ENCODE measurements at regions not wholly inside any gene's neighbourhood (a gene's known extent, or its start where the extent isn't known, plus 50 kb on each side); places are given as distances from the start of the nearest gene placed in this dataset.
A peak's percentile ranks its signal among the peaks of the same experiment; 100 is the strongest.

GRCh38 chr20:61119794-61120410 lies 132.2 kb upstream of the CDH4 start:
- no peak for DNase-seq (ENCODE audit: low read depth in 2 of 2)

GRCh38 chr20:61120595-61121515 lies 131.2 kb upstream of the CDH4 start:
- peak; percentile 2 to 17 for DNase-seq (ENCODE audit: low read depth in 2 of 2)

GRCh38 chr20:61121661-61122060 lies 130.4 kb upstream of the CDH4 start:
- no peak for DNase-seq (ENCODE audit: low read depth in 2 of 2)

GRCh38 chr20:61123286-61123685 lies 128.8 kb upstream of the CDH4 start:
- DNase-seq (ENCODE audit: low read depth in 2 of 2), result no peak

GRCh38 chr20:61123751-61124368 lies 128.2 kb upstream of the CDH4 start:
- DNase-seq (ENCODE audit: low read depth in 2 of 2), result no peak

GRCh38 chr20:61125076-61125475 lies 127.0 kb upstream of the CDH4 start:
- DNase-seq (ENCODE audit: low read depth in 2 of 2), result no peak

- DNase-seq (ENCODE audit: low read depth in 2 of 2), result no peak
Measured at GRCh38 chr20:61125546-61126180, 126.4 kb upstream of the CDH4 start.

- DNase-seq (ENCODE audit: low read depth in 2 of 2), result no peak
Measured at GRCh38 chr20:61126369-61127195, 125.5 kb upstream of the CDH4 start.

- no peak for DNase-seq (ENCODE audit: low read depth in 2 of 2)
Measured at GRCh38 chr20:61127311-61128039, 124.6 kb upstream of the CDH4 start.

GRCh38 chr20:61128701-61129269 lies 123.3 kb upstream of the CDH4 start:
- no peak for DNase-seq (ENCODE audit: low read depth in 2 of 2)

GRCh38 chr20:61129311-61129710 lies 122.8 kb upstream of the CDH4 start:
- no peak for DNase-seq (ENCODE audit: low read depth in 2 of 2)

- DNase-seq (ENCODE audit: low read depth in 2 of 2), result no peak
Measured at GRCh38 chr20:61130156-61130555, 121.9 kb upstream of the CDH4 start.

- DNase-seq (ENCODE audit: low read depth in 2 of 2), result no peak
Measured at GRCh38 chr20:61131944-61132343, 120.1 kb upstream of the CDH4 start.

- no peak for DNase-seq (ENCODE audit: low read depth in 2 of 2)
Measured at GRCh38 chr20:61133611-61134010, 118.5 kb upstream of the CDH4 start.

GRCh38 chr20:61134296-61135030 lies 117.6 kb upstream of the CDH4 start:
- no peak for DNase-seq (ENCODE audit: low read depth in 2 of 2)

GRCh38 chr20:61135266-61135665 lies 116.8 kb upstream of the CDH4 start:
- DNase-seq (ENCODE audit: low read depth in 2 of 2), result no peak

- DNase-seq (ENCODE audit: low read depth in 2 of 2), result no peak
Measured at GRCh38 chr20:61135968-61136367, 116.1 kb upstream of the CDH4 start.

- no peak for DNase-seq (ENCODE audit: low read depth in 2 of 2)
Measured at GRCh38 chr20:61138566-61138965, 113.5 kb upstream of the CDH4 start.

GRCh38 chr20:61139031-61139430 lies 113.0 kb upstream of the CDH4 start:
- no peak for DNase-seq (ENCODE audit: low read depth in 2 of 2)

- DNase-seq (ENCODE audit: low read depth in 2 of 2), result no peak
Measured at GRCh38 chr20:61140576-61140975, 111.5 kb upstream of the CDH4 start.
